ENCODE measurements at regions not wholly inside any gene's neighbourhood (a gene's known extent, or its start where the extent isn't known, plus 50 kb on each side); places are given as distances from the start of the nearest gene placed in this dataset.

GRCh38 chr7:25944777-25945515, 207.1 kb upstream of the NFE2L3 start:
- TF ChIP-seq CTCF (IDR thresholded peaks at IDR 0.05; ENCODE audit: insufficient read depth, missing control alignments): no peak
- no peak for FAIRE-seq
- no peak for DNase-seq (ENCODE audit: insufficient read length, low spot score)

GRCh38 chr7:25945608-25946007, 206.4 kb upstream of the NFE2L3 start:
- TF ChIP-seq CTCF (IDR thresholded peaks at IDR 0.05; ENCODE audit: insufficient read depth, missing control alignments): no peak
- FAIRE-seq (no peak), DNase-seq (ENCODE audit: insufficient read length, low spot score) (no peak)

GRCh38 chr7:25946181-25946580, 205.8 kb upstream of the NFE2L3 start:
- no peak for FAIRE-seq
- TF ChIP-seq CTCF (IDR thresholded peaks at IDR 0.05; ENCODE audit: insufficient read depth, missing control alignments): no peak

GRCh38 chr7:25947669-25948516, 204.1 kb upstream of the NFE2L3 start:
- DNase-seq (ENCODE audit: insufficient read length, low spot score) (no peak), FAIRE-seq (no peak)
- no peak for TF ChIP-seq CTCF (IDR thresholded peaks at IDR 0.05; ENCODE audit: insufficient read depth, missing control alignments)

More at GRCh38 chr7:25946181-25946580, 205.8 kb upstream of the NFE2L3 start:
- no peak for DNase-seq (ENCODE audit: insufficient read length, low spot score)

- TF ChIP-seq CTCF (IDR thresholded peaks at IDR 0.05; ENCODE audit: insufficient read depth, missing control alignments): no peak
- FAIRE-seq (no peak), DNase-seq (ENCODE audit: insufficient read length, low spot score) (no peak)
Observed at GRCh38 chr7:25949736-25950487, 202.1 kb upstream of the NFE2L3 start.

GRCh38 chr7:25950488-25951413, 201.2 kb upstream of the NFE2L3 start:
- TF ChIP-seq CTCF (IDR thresholded peaks at IDR 0.05; ENCODE audit: insufficient read depth, missing control alignments): no peak
- DNase-seq (ENCODE audit: insufficient read length, low spot score) (peak; percentile 88), FAIRE-seq (no peak)

All from D721Med (cell line).